HG03521 (cell line): ENCODE measurements at regions not wholly inside any gene's neighbourhood (a gene's known extent, or its start where the extent isn't known, plus 50 kb on each side); places are given as distances from the start of the nearest gene placed in this dataset.
A peak's percentile ranks its signal among the peaks of the same experiment; 100 is the strongest.

Source experiments
- ATAC-seq: cut with Tn5 transposase; IDR thresholded peaks from one replicate; pipeline ENCODE4 v1.9.1; 2021; ENCODE audit warnings: mild to moderate bottlenecking, moderate library complexity; ENCODE audit not compliant: unreplicated experiment

DNA sequence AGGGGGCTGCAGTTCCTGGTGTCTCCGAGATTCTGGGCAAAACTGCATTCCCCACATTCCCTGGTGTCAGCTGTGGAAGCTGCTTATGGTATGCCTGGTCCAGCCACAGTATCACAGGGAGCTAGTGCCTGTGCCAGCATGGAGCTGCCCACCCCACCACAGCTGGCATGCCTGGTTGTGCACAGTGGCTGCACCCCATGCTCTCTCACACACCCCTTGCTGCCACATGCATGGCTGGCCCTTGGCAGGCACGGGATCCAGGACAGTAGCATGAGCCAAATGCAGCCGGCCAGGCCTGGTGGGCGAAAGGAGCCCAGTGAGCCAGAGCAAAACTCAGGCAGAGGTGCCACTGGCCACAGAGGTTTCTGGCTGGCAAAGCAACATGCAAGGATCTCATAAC lies 418.0 kb upstream of the SPOCK3 start:
- no peak for ATAC-seq

DNA sequence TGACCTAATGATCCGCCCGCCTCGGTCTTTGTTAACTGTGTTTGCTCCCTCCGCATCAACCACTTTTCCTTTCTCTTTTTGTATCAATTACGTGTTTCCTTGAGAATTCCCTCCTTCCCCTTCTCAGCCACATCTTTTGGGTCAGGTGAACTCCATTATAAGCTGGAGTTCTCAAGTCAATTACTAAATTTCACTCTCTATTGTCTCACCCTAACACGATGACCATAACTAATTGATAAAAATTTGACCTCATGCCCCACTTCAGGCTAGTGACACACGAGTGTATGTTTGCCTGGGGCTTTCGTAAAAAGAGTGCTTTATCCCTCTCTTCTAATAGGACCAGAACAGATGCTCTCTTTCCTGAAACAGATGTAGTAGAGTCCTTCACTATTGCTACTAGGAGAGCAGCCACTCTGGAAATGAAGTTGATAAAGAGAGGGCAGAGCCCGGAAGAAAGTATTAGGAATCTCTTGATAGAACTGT lies 403.6 kb upstream of the ANXA10 start:
- ATAC-seq = no peak

DNA sequence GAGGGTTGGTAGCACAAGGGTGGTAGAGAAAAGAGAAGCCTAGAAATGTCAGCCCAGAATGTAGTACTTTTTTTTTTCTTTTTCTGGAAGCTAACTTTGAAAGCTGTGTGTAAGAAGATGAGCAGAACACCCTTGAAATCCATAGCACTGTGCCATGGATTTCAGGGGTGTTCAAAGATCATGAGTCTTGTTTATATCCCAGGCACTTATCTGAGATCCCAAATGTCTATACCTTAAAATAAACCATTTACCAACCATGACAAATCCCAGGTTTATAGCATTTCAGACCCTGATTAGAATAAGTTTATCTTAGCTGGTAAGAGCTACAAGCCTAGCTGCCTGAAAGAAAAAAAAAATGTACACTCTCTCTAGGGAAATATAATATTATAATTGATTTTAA lies 389.9 kb upstream of the ANXA10 start:
- ATAC-seq = no peak

DNA sequence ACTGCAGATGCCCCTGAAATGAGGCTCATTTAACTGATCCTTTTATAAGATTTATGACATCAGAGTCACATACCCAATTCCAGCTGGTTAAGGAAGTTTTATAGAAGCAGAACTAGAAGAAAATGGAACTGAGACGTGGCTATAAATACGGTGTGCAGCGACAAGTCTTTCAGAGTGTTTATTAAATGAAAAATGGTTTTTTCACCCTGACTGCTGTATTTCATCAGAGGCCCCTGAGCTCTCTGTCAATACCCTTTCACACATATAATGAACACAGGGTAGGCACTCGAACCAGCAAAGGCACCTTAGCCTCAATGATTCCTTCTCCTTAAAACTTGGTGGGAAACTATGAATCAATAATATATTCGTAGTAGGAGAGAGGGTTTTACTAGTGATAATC lies 380.8 kb upstream of the ANXA10 start:
- no peak for ATAC-seq

DNA sequence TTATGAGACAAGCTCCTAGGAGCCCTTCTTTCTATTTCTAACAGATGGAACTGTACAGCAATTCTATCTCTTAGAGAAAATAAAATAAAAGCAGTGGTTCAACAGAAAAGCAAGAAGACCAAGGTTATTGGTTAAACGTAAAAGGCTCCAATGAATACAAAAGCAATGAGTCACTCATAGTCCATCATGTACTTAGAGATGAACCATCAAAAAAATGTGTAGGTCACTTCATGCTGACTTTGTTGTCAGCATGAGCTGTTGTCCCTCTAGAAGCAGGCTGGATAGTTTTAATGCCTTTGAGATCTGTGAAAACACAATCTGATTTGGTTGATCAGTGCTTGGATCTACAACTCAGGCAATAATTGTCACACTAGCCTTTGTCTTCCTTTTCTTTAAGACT lies 378.6 kb upstream of the ANXA10 start:
- no peak for ATAC-seq

DNA sequence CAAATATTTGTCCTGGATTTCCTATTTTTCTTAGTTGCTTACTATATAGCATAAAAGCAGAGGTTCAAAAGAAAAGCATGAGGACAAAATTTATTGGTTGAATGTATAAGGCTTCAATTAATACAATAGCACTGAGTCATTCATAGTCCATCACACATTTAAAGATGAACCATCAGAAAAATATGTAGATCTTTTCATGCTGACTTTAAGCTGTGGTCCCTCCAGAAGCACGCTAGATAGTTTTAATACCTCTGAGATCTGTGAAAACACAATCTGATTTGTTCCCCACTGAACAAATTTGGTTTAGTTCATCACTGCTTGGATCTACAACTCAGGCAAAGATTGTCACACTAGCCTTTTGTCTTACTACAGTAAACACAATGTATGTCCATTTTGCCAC lies 377.2 kb upstream of the ANXA10 start:
- ATAC-seq = no peak

DNA sequence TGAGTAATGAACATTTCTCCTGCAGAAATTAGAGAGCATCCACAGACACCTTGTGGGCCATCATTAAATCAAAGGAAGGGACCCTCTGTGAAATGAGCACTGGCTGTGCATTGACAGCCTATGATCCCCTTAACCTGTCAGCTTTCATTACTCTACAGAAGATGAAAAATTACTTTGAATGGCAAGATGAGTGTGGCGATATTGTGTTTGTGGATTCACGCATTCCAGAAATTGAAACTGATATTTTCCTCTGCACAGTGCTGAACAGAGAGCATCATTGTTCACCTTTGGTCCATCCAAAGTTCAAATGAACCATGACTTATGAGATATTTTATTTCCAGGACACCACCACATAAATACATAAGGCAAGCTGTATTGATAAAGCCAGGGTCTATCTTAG lies 374.8 kb upstream of the ANXA10 start:
- no peak for ATAC-seq

DNA sequence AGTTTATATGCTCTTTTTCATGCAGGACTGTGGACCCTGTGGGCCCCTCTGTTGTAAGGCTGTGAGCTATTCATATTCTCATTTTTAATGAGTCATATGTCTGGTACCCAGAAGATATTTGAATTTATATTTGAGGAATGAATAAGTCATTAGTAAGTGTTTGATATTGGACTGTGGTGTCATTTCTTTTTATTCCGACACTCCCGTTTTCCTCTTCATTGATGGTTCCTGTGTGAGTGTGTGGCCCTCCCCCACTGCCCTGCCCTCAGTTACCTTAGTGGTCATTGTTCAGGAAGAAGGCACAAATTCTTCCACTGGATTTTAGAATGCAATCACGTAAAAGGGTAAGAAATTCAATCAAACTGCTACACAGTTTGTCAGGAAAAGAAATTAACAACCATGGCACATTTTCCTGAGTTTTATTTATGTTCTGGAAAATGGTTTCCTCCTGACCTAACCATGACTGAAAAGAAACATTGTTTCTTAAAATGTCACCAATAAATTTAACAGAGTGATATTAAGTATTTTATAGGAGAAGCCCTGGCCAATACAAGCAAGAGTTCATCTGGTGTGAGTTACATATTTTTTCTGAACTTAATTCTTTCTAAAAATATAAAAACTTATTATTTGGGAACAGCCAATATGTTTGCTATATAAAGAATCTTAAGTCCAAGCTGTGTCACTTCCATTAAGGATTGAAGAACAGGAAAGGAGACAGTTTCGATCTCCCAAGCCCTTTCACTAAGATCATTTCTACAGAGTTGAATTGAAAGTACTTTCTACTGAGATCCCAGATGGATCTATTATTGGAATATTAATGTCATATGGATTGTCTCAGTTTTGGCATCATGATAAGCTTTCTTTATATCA lies 370.5 kb upstream of the ANXA10 start:
- no peak for ATAC-seq

DNA sequence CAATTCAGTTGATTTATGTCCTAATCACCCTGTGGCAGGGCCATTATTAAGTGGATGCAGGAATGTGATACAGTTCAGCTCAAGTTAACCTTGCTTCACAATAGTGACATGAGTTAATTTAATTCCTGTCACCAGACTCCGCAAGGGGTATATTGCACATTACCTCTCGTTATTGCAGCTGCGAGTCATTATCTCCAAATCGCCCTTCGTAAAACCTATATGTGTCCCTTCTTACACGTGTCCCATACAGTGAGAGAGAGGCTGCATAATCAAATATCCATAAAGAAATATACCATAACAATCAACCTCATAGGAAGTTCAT lies 369.9 kb upstream of the ANXA10 start:
- no peak for ATAC-seq

DNA sequence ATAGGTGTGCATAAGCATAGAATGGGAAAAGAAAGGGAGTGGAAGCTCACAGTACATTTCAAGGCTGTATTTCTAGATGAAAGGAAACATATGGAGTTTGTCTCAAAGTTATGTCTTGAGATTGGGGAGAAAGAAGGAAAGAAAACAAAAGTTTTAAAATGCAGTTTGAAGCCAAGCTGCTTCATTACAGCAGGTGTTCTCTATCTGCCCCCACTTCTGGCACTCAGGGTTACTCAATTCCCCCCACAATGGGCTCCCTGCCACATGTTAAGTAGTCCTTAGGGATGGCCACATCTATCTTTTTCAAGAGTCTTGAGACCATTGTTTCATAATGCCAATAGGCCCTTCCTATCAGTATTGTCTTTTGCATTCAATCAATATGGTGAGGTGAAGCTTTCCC lies 367.4 kb upstream of the ANXA10 start:
- no peak for ATAC-seq

DNA sequence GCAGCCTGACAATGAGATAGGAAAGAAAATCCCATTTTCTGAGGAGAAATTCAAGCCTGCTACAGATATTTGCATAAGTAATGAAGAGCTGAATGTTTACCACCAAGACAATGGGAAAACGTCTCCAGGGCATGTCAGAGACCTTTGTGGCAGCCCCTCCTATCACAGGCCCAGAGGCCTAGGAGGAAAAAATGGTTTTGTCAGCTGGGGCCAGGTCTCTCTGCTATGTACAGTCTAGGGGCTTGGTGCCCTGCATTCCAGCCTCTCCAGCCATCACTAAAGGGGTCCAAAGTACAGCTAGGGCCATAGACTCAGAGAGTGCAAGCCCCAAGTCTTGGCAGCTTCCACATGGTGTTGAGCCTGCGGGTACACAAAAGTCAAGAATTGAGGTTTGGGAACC lies 361.6 kb upstream of the ANXA10 start:
- ATAC-seq = no peak

DNA sequence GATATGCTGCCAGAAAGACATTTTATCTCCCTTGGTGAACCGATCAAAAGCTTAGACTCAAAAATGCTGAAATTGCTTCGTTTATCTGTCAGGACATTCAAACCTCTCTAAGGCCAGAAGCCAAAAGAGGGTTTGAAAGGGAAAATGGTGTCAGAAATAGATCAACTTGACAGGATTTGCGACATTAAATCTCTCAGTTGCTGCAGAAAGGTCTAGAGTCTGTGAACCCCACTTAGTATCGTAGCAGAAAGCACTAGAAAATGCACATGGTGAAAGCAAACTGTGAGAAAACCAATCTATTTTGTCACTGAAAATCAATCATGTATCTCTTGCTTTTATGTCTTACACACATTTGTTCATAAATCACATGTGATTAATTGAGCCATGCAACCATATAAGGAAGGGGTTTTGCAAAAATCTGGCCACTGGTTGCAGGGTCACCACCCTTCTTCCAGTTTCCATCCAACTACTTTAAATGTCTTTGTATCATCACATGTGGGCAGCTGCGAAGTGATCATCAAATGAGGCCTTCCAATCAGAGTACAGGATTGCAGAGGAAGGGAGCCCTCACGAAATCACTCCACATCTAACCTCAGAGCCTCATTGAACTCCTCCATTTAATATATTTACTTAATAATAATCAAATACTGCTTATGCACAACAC lies 347.2 kb upstream of the ANXA10 start:
- no peak for ATAC-seq

DNA sequence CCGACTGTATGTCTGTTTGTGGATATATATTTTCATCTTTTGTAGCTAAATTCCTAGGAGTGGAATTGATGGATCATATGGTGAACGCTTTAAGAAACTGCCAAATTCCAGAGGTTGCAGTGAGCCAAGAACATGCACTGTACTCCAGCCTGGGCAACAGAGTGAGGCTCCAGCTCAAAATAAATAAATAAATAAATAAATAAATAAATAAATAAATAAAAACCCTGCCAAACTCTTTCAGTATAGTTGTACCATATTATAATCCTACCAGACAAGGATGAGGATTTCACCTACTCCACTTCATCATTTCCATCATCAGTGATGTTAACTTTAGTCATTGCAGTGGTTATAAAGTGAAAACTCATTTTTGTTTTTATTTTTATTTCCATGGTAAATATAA lies 325.1 kb upstream of the ANXA10 start:
- no peak for ATAC-seq

DNA sequence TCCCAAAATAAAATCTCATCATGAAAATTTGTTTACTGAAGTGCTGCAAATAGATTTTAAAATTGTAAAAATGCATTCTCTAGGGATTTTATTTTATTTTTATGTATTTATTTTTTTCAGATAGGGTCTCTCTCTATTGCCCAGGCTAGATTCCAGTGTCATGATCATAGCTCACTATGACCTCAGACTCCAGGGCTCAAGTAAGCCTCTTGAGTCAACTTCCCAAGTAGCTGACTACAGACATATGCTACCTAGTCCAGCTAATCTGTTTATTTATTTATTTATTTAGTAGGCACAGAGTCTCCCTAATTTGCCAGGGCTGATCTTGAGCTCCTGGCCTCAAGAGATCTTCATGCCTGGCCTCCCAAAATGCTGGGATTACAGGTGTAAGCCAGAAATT lies 317.7 kb upstream of the ANXA10 start:
- ATAC-seq = no peak

DNA sequence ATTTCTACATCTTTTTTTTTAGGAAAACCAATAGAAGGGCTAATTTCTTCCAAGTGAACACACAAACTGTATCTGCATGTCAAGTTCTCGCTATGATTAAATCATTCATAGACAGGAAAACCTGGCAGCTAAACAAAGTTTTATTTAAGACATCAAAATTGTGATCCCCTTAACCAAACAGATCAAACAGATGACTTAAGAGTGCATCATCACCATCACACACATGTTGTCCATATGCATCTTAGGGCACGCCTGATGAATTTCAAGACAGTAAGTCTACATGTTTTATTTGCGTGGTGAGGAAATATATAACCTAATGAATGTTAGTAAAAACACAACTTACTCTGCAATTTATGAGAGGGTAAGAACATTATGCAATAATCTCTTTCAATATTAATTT lies 317.0 kb upstream of the ANXA10 start:
- no peak for ATAC-seq

DNA sequence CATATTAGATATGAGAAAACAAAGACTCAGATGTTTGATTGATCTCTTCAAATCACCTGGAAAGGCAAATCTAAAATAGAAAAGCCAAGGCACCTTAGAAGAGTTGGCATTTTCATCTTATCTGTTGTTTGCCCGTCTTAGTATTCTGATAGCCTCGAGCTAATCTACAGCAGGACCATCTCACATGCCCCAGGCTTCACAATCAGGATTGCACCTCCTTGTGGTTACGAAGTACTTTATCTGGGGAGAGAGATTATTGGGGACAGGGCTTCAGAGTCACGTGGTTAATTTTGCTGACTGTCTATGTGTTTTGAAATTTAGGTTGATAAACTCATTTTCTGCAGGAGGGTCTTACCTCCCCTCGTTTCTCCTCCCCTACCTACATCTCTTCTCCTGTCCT lies 313.1 kb upstream of the ANXA10 start:
- ATAC-seq = no peak

DNA sequence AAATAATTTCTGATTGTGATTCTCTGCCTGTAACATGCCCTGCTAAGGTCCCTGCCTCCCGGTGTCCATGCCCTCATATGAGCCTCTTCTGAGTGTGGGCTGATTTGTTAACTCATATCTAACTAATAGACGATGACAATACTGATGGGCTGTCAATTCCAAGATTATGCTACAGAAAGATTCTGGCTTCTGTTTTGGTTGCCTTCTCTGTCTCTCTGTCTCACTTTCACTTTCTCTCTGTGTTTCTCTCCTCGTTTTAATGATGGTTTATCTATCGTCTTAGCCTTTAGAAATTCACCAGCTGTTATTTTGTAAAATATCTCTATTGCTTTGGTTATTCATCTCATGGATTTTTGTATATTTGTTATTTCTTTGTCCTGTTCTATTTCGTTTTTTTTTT lies 312.5 kb upstream of the ANXA10 start:
- ATAC-seq = peak; percentile 56

DNA sequence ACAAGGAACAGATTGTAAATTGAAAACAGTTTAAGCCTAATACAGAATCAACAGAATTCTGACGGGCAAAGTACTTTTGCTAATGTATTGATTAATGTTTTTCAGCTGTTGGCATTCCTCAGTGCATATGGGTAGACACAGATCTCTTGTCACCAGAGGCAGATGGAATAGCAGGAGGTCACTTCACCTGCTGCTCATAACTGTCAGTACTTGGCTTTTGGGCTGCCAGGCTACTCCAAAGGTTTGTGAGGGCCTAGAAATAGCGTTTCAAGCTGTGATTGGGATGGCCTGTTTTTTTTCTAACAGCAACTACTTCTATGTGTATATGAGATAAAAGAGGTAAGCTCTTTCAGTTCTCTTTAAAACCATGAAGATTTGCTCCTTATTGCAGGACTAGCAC lies 307.5 kb upstream of the ANXA10 start:
- no peak for ATAC-seq

DNA sequence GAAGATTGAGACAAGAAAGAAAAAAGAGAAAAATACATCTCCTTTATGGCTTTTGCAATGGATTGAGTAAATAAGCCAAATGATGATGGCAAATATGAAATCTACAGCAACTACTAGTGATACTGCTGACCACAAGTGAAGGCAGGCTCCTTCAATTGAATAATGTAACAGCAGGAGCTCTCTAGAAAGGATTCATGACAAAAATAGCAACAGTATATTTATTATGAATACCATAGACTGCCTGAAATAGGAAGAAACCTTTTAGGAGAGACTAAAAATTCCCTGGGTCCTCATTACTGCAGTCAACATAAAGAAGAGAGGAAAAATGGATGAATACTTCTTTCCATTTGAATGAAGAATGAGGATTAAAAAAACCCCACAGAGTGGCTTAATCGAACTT lies 306.8 kb upstream of the ANXA10 start:
- ATAC-seq = no peak

DNA sequence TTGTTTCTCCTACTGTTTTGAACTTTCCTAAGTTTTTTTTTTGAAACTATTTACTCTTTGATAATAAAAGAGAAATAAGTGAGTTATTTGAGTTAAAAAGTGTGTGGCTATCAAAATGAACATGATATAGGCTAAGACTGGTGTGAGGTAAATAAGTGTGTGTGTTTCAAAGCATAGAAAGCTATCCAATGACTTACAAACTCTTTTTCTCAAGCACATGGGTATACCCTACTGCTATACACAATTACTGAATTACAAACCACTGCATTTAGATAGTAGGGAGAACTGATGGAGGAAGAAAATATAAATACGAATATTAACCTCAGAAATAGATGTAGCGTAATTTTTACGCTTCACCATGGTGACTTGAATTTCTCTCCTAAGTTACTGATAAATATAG lies 305.8 kb upstream of the ANXA10 start:
- ATAC-seq = no peak

DNA sequence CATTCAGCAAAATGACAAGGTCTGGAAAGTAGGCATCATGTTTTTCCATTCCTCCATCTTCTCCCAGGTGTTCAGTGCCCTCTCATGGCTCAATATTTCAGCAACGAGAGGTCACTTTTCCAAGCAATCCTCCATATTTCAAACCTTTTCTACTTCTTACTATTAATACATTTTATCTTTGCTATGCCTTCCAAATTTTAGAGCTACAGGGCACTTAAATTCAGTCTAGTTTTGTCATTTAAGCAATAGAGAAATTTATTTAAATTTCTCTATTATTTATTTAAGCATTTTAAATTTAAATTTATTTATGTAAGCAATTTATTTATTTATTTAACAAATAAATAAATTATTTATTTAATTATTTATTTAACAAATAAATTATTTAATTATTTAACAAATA lies 305.1 kb upstream of the ANXA10 start:
- no peak for ATAC-seq

DNA sequence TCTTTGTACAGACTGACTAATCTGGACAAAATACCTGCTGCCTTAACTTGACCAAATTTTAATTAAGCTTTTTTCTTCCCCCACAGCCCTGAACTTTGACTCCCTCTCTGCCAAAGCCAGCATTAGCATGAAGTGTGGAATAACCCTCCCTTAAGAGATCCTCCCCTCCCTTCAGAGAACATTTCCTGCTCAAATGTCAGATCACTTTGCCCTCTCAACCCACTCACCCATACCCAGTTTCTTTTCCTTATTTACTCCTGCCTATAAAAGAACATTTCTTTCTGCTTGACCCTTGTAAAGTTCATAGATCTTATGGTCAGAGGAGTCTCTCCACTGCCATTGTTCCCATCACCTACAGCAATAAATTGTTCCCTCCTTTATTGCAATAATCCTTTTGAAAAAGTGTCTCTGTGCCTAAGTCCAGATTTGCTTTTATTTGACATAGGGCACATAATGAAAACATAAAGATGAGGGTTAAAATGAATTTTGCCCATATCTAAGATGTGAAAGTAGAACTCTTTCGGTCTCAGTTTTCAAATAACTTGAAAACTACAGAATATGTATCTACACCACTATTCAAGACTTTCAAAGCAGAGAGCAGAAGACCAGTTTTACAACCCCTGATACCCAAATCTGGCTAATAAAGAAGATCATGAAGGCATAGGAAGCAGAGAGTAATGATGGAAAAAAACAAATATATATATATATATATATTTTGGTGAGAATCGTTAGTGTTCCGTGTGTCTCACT lies 289.7 kb upstream of the ANXA10 start:
- ATAC-seq = no peak
